Endothelial cell of umbilical vein (primary cell): ENCODE measurements at regions not wholly inside any gene's neighbourhood (a gene's known extent, or its start where the extent isn't known, plus 50 kb on each side); places are given as distances from the start of the nearest gene placed in this dataset.

Experiments
- BruUV-seq: library from RNA; stranded (reverse); fragments of 400-500 nt; replicated peaks from 2 replicates; lab custom pipeline; 2021; lab: Mats Ljungman, UMichigan
- CTCF ChIA-PET: fragments of 300-600, 350-600 bp; sonication (Branson Sonifier 250); formaldehyde crosslinking; loops from one replicate; lab custom pipeline; 2021; ENCODE audit warnings: antibody characterized with exemption, inconsistent platforms; lab: Charles Lee
- POLR2A ChIA-PET: fragments of 300-600, 350-600 bp; sonication (Branson Sonifier 250); formaldehyde crosslinking; loops from one replicate; lab custom pipeline; 2021; ENCODE audit warnings: antibody characterized with exemption, inconsistent platforms; lab: Charles Lee
- DNase-seq: peaks from one replicate; pipeline ENCODE4 v3.0.0-alpha.2; 2011; ENCODE audit warnings: low read depth, low spot score
- FAIRE-seq: peaks from 2 replicates; lab custom pipeline; 2011; peaks lifted over from hg19 to GRCh38; lab: Jason Lieb, UNC
- H2AFZ ChIP-seq: 2 replicates; pipeline ENCODE4 v1.6.0; 2012; ENCODE audit warnings: low read depth, low read length, control low read depth, inconsistent platforms
- H3K27ac ChIP-seq: 2 replicates; pipeline ENCODE4 v1.5.1; 2011; ENCODE audit warnings: low read depth, mild to moderate bottlenecking, control low read depth, low read length, moderate library complexity; ENCODE audit not compliant: insufficient read depth
- H3K27me3 ChIP-seq, 2 experiments: 2 replicates each; pipeline versions ENCODE4 v1.6.0 to v1.6.1; 2011; ENCODE audit warnings: low read length in 2 of 2, mixed read lengths in 1 of 2; ENCODE audit not compliant: control insufficient read depth in 2 of 2, insufficient read depth in 2 of 2
- H3K36me3 ChIP-seq, 2 experiments: 2 replicates in 1 of 2; 3 replicates in 1 of 2; pipeline ENCODE4 v1.5.1; 2011; ENCODE audit warnings: low read length in 2 of 2, mild to moderate bottlenecking in 1 of 2, moderate library complexity in 1 of 2; ENCODE audit not compliant: control insufficient read depth in 2 of 2, insufficient read depth in 2 of 2; ENCODE audit errors: extremely low read depth in 1 of 2
- H3K4me1 ChIP-seq: 3 replicates; pipeline ENCODE4 v1.5.1; 2011; ENCODE audit warnings: mild to moderate bottlenecking, low read length; ENCODE audit not compliant: control insufficient read depth, insufficient read depth; ENCODE audit errors: extremely low read depth
- H3K4me2 ChIP-seq: 2 replicates; pipeline ENCODE4 v1.6.1; 2011; ENCODE audit warnings: low read length, control low read depth, mixed read lengths; ENCODE audit not compliant: insufficient read depth
- H3K4me3 ChIP-seq, 3 experiments: fragments of 200-600 bp in 1 of 3; sonication (generic), shearing (Covaris generic) in 1 of 3; replicated peaks in 1 of 3; 2 replicates each; pipeline ENCODE4 v1.5.1; 2011 to 2016; ENCODE audit warnings: control low read depth in 3 of 3, low read length in 3 of 3, mild to moderate bottlenecking in 2 of 3, inconsistent platforms in 1 of 3, low read depth in 1 of 3, moderate library complexity in 1 of 3; ENCODE audit not compliant: insufficient read depth in 1 of 3
- H3K79me2 ChIP-seq: 2 replicates; pipeline ENCODE4 v1.6.0; 2012; ENCODE audit warnings: low read length, inconsistent platforms; ENCODE audit not compliant: control insufficient read depth, insufficient read depth
- H3K9ac ChIP-seq: replicated peaks from 2 replicates; pipeline ENCODE3; 2011; ENCODE audit warnings: low read length, control low read depth; ENCODE audit not compliant: insufficient read depth; ENCODE audit errors: extremely low read depth
- H3K9me1 ChIP-seq: replicated peaks from 3 replicates; pipeline ENCODE4 v1.6.0; 2011; ENCODE audit warnings: mild to moderate bottlenecking, low read length; ENCODE audit not compliant: control insufficient read depth, insufficient read depth; ENCODE audit errors: extremely low read depth
- H3K9me3 ChIP-seq: replicated peaks from 2 replicates; pipeline ENCODE4 v1.5.1; 2012; ENCODE audit warnings: low read length, inconsistent platforms; ENCODE audit not compliant: control insufficient read depth, insufficient read depth
- H4K20me1 ChIP-seq: replicated peaks from 2 replicates; pipeline ENCODE3; 2011; ENCODE audit warnings: mild to moderate bottlenecking, low read length; ENCODE audit not compliant: control insufficient read depth, insufficient read depth; ENCODE audit errors: extremely low read depth
- EZH2 ChIP-seq: IDR thresholded peaks from 2 replicates; pipeline ENCODE4 v1.6.1; 2012; ENCODE audit warnings: borderline replicate concordance, low read depth, mild to moderate bottlenecking, moderate library complexity, low read length, inconsistent platforms; ENCODE audit not compliant: severe bottlenecking
- FOS ChIP-seq: IDR thresholded peaks from 2 replicates; pipeline ENCODE4 v1.6.1; 2011; ENCODE audit warnings: mild to moderate bottlenecking, low read length, moderate library complexity, borderline replicate concordance; ENCODE audit not compliant: insufficient read depth
- GATA2 ChIP-seq: IDR thresholded peaks from 2 replicates; pipeline ENCODE4 v1.7.0; 2011; ENCODE audit warnings: low read depth, mild to moderate bottlenecking, moderate library complexity, mixed read lengths, low read length; ENCODE audit not compliant: insufficient read length, insufficient read depth
- JUN ChIP-seq: IDR thresholded peaks from 2 replicates; pipeline ENCODE4 v1.6.1; 2011; ENCODE audit warnings: borderline replicate concordance, low read depth; ENCODE audit not compliant: insufficient read length, insufficient read depth
- MYC ChIP-seq: IDR thresholded peaks from one replicate; pipeline ENCODE4 v1.6.1; 2011; ENCODE audit warnings: mild to moderate bottlenecking, low read depth, low read length
- POLR2AphosphoS5 ChIP-seq: IDR thresholded peaks from 2 replicates; pipeline ENCODE4 v1.6.1; 2012; ENCODE audit warnings: low read depth, mild to moderate bottlenecking, control low read depth, low read length, moderate library complexity; ENCODE audit not compliant: insufficient read depth
- dilution Hi-C: fragments of 300-500 bp; cut with MboI; formaldehyde crosslinking; loops from one replicate; pipeline ENCODE4 v1.15.0; 2019; ENCODE audit warnings: low sequenced_read_pairs; ENCODE audit not compliant: extremely low pct_ligation_motif_present
- intact Hi-C: fragments of 100-400 bp; cut with micrococcal nuclease; formaldehyde crosslinking; loops from one replicate; pipeline ENCODE4 v1.10.0; 2022
- TF ChIP-seq, protein P1 (sequence below): IDR thresholded peaks from 2 replicates; pipeline ENCODE4 v1.6.1; 2011; ENCODE audit not compliant: insufficient read depth, insufficient read length
- TF ChIP-seq, protein P2 (sequence below), 2 donors: IDR thresholded peaks; 1 replicate in 1 of 2; 2 replicates in 1 of 2; pipeline ENCODE4 v1.5.1; 2011; ENCODE audit warnings: low read length in 2 of 2, mild to moderate bottlenecking in 2 of 2, moderate library complexity in 2 of 2, control low read depth in 1 of 2, inconsistent platforms in 1 of 2, low read depth in 1 of 2; ENCODE audit not compliant: insufficient read depth in 1 of 2; ENCODE audit errors: extremely low read depth in 1 of 2

- Histone ChIP-seq H3K9ac (no peak overlapping the region), H3K79me2 (no peaks in the 10 kb centered on the region), H3K36me3 (no peaks in the 10 kb centered on the region), H3K4me1 (no peaks in the 10 kb centered on the region), H3K4me2 (no peak overlapping the region), H2AFZ (no peak overlapping the region), H3K9me3 (no peaks in the 10 kb centered on the region), H3K27me3 (no peaks in the 10 kb centered on the region), H3K9me1 (no peaks in the 10 kb centered on the region), H3K27ac (no peak overlapping the region), H3K4me3 (no peak overlapping the region), H4K20me1 (no peaks in the 10 kb centered on the region)
- ChIA-PET CTCF (no interaction called here), POLR2A (no interaction called here)
- DNase-seq = no peak
- BruUV-seq = no TSS peak
- TF ChIP-seq FOS = no peak
- TF ChIP-seq, protein P1, sequence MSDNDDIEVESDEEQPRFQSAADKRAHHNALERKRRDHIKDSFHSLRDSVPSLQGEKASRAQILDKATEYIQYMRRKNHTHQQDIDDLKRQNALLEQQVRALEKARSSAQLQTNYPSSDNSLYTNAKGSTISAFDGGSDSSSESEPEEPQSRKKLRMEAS = no peak
- TF ChIP-seq POLR2AphosphoS5 = no peak
- TF ChIP-seq MYC = no peak
- no peak for TF ChIP-seq JUN
- TF ChIP-seq, protein P2, sequence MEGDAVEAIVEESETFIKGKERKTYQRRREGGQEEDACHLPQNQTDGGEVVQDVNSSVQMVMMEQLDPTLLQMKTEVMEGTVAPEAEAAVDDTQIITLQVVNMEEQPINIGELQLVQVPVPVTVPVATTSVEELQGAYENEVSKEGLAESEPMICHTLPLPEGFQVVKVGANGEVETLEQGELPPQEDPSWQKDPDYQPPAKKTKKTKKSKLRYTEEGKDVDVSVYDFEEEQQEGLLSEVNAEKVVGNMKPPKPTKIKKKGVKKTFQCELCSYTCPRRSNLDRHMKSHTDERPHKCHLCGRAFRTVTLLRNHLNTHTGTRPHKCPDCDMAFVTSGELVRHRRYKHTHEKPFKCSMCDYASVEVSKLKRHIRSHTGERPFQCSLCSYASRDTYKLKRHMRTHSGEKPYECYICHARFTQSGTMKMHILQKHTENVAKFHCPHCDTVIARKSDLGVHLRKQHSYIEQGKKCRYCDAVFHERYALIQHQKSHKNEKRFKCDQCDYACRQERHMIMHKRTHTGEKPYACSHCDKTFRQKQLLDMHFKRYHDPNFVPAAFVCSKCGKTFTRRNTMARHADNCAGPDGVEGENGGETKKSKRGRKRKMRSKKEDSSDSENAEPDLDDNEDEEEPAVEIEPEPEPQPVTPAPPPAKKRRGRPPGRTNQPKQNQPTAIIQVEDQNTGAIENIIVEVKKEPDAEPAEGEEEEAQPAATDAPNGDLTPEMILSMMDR (IDR thresholded peaks at IDR 0.05; ENCODE audit: extremely low read depth in 1 of 2, insufficient read depth in 1 of 2, low read depth in 1 of 2, low read length in 2 of 2) = no peak
- no peak for TF ChIP-seq GATA2
- no peak for TF ChIP-seq EZH2
- no peak for FAIRE-seq
- dilution Hi-C loops = no loop called here
- intact Hi-C loops = no loop called here
Measured at GRCh38 chr15:54998661-54999060, 198.1 kb downstream of the RSL24D1 start.
